PC-9 (cell line): ENCODE measurements at regions not wholly inside any gene's neighbourhood (a gene's known extent, or its start where the extent isn't known, plus 50 kb on each side); places are given as distances from the start of the nearest gene placed in this dataset.
A peak's percentile ranks its signal among the peaks of the same experiment; 100 is the strongest.

Experiments
- BruUV-seq: library from RNA; stranded (reverse); fragments of 400-500 nt; replicated peaks from 2 replicates; lab custom pipeline; 2021; lab: Mats Ljungman, UMichigan
- CTCF ChIA-PET: fragments of 300-600 bp; sonication (Branson Sonifier 250); formaldehyde crosslinking; loops from one replicate; lab custom pipeline; 2022; ENCODE audit warnings: antibody characterized with exemption; lab: Charles Lee
- POLR2A ChIA-PET: fragments of 300-600 bp; sonication (Branson Sonifier 250); formaldehyde crosslinking; loops from one replicate; lab custom pipeline; 2022; ENCODE audit warnings: antibody characterized with exemption; ENCODE audit not compliant: unreplicated experiment; lab: Charles Lee
- DNase-seq, 2 experiments: peaks; one replicate each; pipeline versions ENCODE4 v3.0.0 to v3.0.0-alpha.2; 2015 to 2022; ENCODE audit warnings: mixed read lengths in 1 of 2
- H2AFZ ChIP-seq: fragments of 200-600 bp; sonication (generic); 2 replicates; pipeline ENCODE4 v1.8.1; 2017; ENCODE audit warnings: antibody characterized with exemption
- H3F3A ChIP-seq: fragments of 200-600 bp; sonication (generic); 2 replicates; pipeline ENCODE4 v1.8.1; 2017; ENCODE audit warnings: antibody characterized with exemption, mild to moderate bottlenecking, low read depth; ENCODE audit not compliant: insufficient read depth
- H3K27ac ChIP-seq: fragments of 200-600 bp; sonication (generic); 2 replicates; pipeline ENCODE4 v1.6.1; 2016; ENCODE audit warnings: mixed run types
- H3K27me3 ChIP-seq: fragments of 200-600 bp; sonication (generic); 2 replicates; pipeline ENCODE4 v1.6.1; 2016; ENCODE audit warnings: low read depth, mixed run types; ENCODE audit not compliant: insufficient read depth
- H3K36me3 ChIP-seq: fragments of 200-600 bp; sonication (generic); 2 replicates; pipeline ENCODE4 v1.6.1; 2016; ENCODE audit warnings: low read depth, mixed run types
- H3K4me1 ChIP-seq: fragments of 200-600 bp; sonication (generic); replicated peaks from 2 replicates; pipeline ENCODE4 v1.6.1; 2016; ENCODE audit warnings: mixed run types; ENCODE audit not compliant: insufficient read depth
- H3K4me2 ChIP-seq: fragments of 200-600 bp; sonication (generic); 2 replicates; pipeline ENCODE4 v1.6.1; 2017; ENCODE audit warnings: mixed run types
- H3K4me3 ChIP-seq: fragments of 200-600 bp; sonication (generic); 2 replicates; pipeline ENCODE4 v1.6.1; 2016; ENCODE audit warnings: mixed run types
- H3K79me2 ChIP-seq: fragments of 200-600 bp; sonication (generic); 2 replicates; pipeline ENCODE4 v1.6.1; 2017; ENCODE audit warnings: low read depth, mixed run types
- H3K9me2 ChIP-seq: fragments of 200-600 bp; sonication (generic); 2 replicates; pipeline ENCODE4 v1.8.1; 2017; ENCODE audit warnings: mild to moderate bottlenecking; ENCODE audit not compliant: insufficient read depth
- H3K9me3 ChIP-seq: fragments of 200-600 bp; sonication (generic); 2 replicates; pipeline ENCODE4 v1.8.1; 2016; ENCODE audit warnings: low read depth; ENCODE audit not compliant: insufficient read depth
- H4K20me1 ChIP-seq: fragments of 200-600 bp; sonication (generic); 2 replicates; pipeline ENCODE4 v1.8.1; 2017; ENCODE audit not compliant: insufficient read depth
- EZH2 ChIP-seq: fragments of 200-600 bp; sonication (generic); IDR thresholded peaks from 2 replicates; pipeline ENCODE4 v1.8.0; 2017; ENCODE audit warnings: antibody characterized with exemption, low read depth
- intact Hi-C: fragments of 100-400 bp; cut with micrococcal nuclease; formaldehyde crosslinking; loops from one replicate; pipeline ENCODE4 v1.10.0; 2022; ENCODE audit not compliant: unreplicated experiment
- TF ChIP-seq, protein P1 (sequence below): fragments of 200-600 bp; sonication (generic); conservative IDR thresholded peaks from 2 replicates; pipeline ENCODE4 v1.6.1; 2017; ENCODE audit warnings: mixed run types, antibody characterized with exemption, mild to moderate bottlenecking, moderate library complexity

DNA sequence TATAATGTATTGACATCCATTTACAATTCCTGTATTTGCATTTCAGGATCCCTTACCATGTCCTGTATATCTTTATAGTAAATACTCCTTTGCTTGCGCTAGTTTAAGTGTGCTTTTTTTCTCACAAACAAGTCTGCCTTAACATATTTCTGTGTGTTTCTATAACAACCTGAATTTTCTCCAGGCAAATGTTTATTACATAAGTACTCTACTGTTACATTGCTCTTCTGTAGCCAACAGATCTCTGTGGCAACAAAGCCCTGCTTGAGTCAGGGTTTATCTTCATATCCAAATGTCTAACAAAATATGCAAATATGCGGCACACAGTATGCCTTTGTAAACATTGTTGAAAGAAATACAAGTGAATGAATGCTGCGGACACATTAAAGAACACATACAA, 625.5 kb downstream of the TLL1 start:
- ChIA-PET CTCF (no interaction called here), POLR2A (no interaction called here)
- Histone ChIP-seq H2AFZ (no peak overlapping the region), H4K20me1 (no peaks in the 10 kb centered on the region), H3K36me3 (no peaks in the 10 kb centered on the region), H3K27ac (no peak overlapping the region), H3K9me2 (no peaks in the 10 kb centered on the region), H3K4me2 (no peak overlapping the region), H3F3A (no peaks in the 10 kb centered on the region), H3K27me3 (no peaks in the 10 kb centered on the region), H3K79me2 (no peaks in the 10 kb centered on the region), H3K9me3 (no peaks in the 10 kb centered on the region), H3K4me1 (no peaks in the 10 kb centered on the region), H3K4me3 (no peak overlapping the region)
- intact Hi-C loops: no loop called here
- no peak for DNase-seq
- TF ChIP-seq, protein P1, sequence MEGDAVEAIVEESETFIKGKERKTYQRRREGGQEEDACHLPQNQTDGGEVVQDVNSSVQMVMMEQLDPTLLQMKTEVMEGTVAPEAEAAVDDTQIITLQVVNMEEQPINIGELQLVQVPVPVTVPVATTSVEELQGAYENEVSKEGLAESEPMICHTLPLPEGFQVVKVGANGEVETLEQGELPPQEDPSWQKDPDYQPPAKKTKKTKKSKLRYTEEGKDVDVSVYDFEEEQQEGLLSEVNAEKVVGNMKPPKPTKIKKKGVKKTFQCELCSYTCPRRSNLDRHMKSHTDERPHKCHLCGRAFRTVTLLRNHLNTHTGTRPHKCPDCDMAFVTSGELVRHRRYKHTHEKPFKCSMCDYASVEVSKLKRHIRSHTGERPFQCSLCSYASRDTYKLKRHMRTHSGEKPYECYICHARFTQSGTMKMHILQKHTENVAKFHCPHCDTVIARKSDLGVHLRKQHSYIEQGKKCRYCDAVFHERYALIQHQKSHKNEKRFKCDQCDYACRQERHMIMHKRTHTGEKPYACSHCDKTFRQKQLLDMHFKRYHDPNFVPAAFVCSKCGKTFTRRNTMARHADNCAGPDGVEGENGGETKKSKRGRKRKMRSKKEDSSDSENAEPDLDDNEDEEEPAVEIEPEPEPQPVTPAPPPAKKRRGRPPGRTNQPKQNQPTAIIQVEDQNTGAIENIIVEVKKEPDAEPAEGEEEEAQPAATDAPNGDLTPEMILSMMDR: no peak
- no peak for TF ChIP-seq EZH2
- no TSS peak for BruUV-seq

DNA sequence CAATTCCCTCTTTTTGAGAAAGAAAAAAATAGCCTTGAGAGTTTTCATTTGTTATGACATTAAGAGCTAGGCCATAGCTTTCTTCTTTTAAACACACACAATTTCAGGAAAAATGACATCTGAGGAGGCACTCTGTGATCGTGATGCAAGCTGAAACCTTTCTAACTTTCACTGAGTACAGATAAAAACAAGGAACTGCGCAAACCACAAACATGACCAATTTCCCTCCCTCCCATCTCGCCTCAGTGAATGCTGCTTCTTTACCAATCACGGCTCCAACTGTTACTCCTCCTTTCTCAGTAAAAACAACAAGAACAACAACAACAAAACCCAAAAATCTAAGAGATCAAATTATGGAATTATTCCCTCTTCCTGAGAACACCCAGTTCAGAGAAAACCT, 626.8 kb downstream of the TLL1 start:
- CTCF ChIA-PET: no interaction called here

DNA sequence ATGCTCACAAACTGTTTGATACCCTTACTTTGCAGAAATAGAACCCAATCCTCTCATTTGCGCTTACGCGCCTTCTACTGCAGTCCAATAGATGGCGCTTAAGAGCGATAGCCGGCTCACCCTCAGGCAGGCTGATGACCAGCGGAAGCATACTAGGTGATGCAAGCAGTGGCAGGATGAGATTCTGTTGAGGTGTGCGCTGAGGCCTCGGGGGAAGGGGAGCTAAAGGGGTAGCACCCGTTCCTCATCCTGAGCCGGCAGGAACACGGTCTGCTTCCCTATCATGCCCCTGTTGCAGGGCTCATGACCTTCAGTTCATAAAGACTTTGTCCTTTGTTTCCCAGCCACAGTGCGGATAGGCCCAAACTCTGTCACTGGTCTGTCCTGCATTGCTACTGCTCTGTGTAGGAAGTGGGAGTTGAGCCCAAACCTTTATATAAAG, 628.9 kb downstream of the TLL1 start:
- CTCF ChIA-PET: interaction anchor here (0.5 kb wide), 1 partner anchor 19 kb away, joined by 3 read pairs; no protein-coding TSS in a partner anchor
- H3F3A ChIP-seq: no peaks in the 10 kb centered on the region
- POLR2A ChIA-PET: no interaction called here
- intact Hi-C loops: loop anchor here (5.0 kb wide), 1 partner anchor 90 kb away; no protein-coding TSS in a partner anchor
- H3K27me3 ChIP-seq: no peaks in the 10 kb centered on the region
- no peak overlapping the region for H3K4me2 ChIP-seq
- peak in 1 of 2 experiments; percentile 29 for DNase-seq
- H4K20me1 ChIP-seq: no peaks in the 10 kb centered on the region
- no TSS peak for BruUV-seq
- H2AFZ ChIP-seq: no peak overlapping the region
- no peaks in the 10 kb centered on the region for H3K79me2 ChIP-seq
- H3K4me3 ChIP-seq: no peak overlapping the region
- H3K27ac ChIP-seq: no peak overlapping the region
- no peaks in the 10 kb centered on the region for H3K4me1 ChIP-seq
- H3K9me3 ChIP-seq: no peaks in the 10 kb centered on the region
- no peaks in the 10 kb centered on the region for H3K9me2 ChIP-seq
- no peaks in the 10 kb centered on the region for H3K36me3 ChIP-seq
- TF ChIP-seq EZH2: no peak
- TF ChIP-seq, protein P1: peak; percentile 48; the same call in 1 of the 2 replicates

More for the DNA sequence above, 626.8 kb downstream of the TLL1 start:
- BruUV-seq: no TSS peak
- H3K36me3 ChIP-seq: no peaks in the 10 kb centered on the region
- no peak for DNase-seq
- intact Hi-C loops: loop anchor here (5.0 kb wide), 1 partner anchor 92 kb away; no protein-coding TSS in a partner anchor
- H3K27me3 ChIP-seq: no peaks in the 10 kb centered on the region
- H3K4me2 ChIP-seq: no peak overlapping the region
- no peak overlapping the region for H3K4me3 ChIP-seq
- no peaks in the 10 kb centered on the region for H3K9me3 ChIP-seq
- no peak overlapping the region for H3K27ac ChIP-seq
- no peaks in the 10 kb centered on the region for H3K79me2 ChIP-seq
- TF ChIP-seq EZH2: no peak
- TF ChIP-seq, protein P1: no peak
- H3K9me2 ChIP-seq: no peaks in the 10 kb centered on the region
- no peaks in the 10 kb centered on the region for H4K20me1 ChIP-seq
- H3F3A ChIP-seq: no peaks in the 10 kb centered on the region
- no peaks in the 10 kb centered on the region for H3K4me1 ChIP-seq
- POLR2A ChIA-PET: interaction anchor here (0.7 kb wide), 1 partner anchor 11 kb away, joined by 5 read pairs; no protein-coding TSS in a partner anchor
- no peak overlapping the region for H2AFZ ChIP-seq
